Fibroblast of upper back skin (primary cell): ENCODE measurements at regions not wholly inside any gene's neighbourhood (a gene's known extent, or its start where the extent isn't known, plus 50 kb on each side); places are given as distances from the start of the nearest gene placed in this dataset.

ENCODE experiments used
- DNase-seq: peaks from one replicate; pipeline ENCODE4 v3.0.0-alpha.2; 2013

DNA sequence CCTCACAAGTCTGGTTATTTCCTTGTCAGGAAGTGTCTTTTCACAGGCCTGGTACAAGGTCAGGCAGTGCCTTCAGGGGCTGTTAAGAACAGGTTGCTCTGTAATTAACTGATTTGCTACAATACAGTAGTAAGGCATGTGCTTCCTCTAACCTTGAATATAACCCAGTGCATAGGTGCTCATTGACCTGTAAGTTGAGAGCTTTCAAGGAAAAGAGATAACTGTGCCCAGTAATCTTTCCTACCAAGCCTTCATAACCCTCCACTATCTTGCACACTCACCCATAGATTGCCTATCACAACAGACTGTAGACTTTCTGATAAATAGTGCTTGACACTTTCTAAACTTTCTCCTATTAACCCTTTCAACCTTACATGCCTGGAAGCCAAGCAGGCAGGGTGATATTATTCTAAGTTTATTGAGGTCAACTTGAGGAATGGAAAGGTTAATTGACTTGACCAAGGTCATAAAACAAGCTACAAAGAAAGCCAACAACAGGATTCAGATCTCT is 148.1 kb downstream of the PPARGC1A start:
- no peak for DNase-seq

DNA sequence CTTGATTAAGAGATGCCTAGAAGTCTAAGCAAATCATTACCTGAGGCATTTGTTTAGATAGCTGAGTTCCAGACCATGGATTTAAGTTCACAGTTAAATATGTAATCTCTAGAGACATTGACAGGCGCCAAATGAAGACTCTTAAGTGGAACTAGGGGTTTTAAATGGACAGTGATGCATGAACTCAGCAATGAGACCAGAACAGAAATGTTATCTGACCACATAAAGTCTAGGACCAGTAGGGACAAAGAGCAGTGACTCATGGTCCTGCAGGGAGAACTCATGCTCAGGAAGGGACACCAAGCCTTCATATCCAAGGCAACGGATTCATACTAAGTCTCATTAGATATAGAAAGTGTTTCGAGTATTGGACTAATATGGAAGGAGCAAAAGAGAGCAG is 152.3 kb downstream of the PPARGC1A start:
- no peak for DNase-seq

GRCh38 chr4:23736466-23736865 is 153.4 kb downstream of the PPARGC1A start:
- no peak for DNase-seq

GRCh38 chr4:23734000-23734399 is 155.8 kb downstream of the PPARGC1A start:
- no peak for DNase-seq

DNA sequence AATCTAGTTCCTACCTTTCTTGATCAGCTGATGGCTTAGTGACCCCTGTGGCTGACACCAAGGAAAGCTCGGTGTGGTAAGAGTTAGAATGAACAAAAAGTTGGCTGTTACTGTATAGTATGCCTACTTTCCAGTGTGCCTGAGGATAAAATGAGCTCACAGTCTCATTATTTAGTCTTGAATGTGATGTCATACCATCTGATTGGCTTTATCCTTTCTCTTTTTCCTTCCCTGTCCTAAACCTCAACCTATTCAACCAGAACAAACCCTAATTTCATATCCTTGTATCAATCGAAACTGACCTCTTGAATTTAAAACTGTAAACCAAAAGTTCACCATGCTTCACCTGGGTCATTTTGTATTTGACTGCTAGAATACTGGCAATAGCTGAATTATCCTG is 156.4 kb downstream of the PPARGC1A start:
- no peak for DNase-seq

DNA sequence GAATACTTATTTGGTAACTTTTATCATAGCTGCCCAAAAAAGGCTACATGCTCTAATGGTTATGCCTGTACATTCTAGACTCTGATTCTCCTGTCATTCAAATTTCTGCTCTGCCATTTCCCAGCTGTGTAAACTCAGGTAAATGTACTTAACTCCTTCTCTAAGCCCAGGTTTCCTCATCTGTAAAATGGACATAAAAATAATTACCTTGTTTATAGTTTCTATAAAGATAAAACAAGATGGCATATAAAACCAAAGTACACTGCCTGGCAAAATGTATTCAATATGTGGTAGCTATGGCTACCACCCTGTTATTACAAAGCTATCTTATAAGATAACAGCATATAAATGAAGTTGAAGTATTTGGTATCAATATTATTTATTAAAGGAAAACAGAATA is 158.8 kb downstream of the PPARGC1A start:
- DNase-seq = no peak

GRCh38 chr4:23728971-23729370 is 160.9 kb downstream of the PPARGC1A start:
- peak; percentile 20 for DNase-seq

- DNase-seq = peak; percentile 99
Measured at GRCh38 chr4:23728393-23728792, 161.5 kb downstream of the PPARGC1A start.

DNA sequence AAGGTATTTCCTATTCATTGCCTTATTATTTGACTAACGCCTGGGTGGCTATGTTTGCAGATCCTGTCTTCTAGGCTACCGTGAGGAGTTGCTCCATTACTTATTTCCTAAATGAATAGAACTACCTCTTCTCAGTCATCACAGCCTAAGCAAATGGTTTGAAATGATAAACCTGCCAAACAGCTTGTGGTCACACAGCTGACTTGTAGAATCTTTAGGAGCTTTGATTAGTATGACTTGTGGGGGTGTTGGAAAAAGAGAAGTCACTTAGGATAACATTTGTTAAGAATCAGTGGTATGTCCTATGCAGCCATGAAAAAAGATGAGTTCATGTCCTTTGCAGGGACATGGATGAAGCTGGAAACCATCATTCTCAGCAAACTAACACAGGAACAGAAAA is 169.3 kb downstream of the PPARGC1A start:
- DNase-seq = peak; percentile 52

GRCh38 chr4:23718435-23718834 is 171.4 kb downstream of the PPARGC1A start:
- DNase-seq = no peak

DNA sequence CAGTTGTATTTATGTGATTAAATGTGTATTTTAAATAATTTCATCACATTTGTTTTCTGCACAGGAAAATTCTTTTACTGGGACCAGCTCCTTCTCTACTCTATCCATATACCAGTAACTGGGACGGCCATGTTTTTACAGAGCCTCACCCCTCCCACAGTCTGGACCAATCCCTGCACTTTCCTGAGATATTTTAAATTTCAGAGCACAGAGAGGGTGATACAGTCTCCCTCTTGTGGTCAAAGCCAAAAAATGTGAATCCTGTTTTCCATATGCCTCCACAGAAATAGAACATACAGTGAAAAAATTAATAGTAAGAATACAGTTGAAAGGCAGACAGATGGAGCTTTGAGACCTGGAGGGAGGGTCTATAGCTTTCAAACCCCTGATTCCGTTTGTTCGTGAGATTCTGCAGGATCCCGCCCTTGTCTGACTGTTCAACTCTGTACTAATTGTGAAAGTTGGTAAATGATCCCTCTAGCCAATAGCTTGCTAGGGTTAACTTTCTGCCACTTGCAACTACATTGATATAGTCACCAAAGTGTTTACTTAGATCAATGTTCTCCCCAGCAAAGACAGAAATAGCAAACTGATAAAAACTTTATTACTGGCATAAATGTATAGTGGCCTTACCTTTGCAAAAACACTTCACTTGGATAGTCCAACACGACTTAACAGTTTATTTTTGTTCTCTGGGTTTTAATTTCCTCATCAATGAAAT is 172.2 kb downstream of the PPARGC1A start:
- DNase-seq = peak; percentile 17

DNA sequence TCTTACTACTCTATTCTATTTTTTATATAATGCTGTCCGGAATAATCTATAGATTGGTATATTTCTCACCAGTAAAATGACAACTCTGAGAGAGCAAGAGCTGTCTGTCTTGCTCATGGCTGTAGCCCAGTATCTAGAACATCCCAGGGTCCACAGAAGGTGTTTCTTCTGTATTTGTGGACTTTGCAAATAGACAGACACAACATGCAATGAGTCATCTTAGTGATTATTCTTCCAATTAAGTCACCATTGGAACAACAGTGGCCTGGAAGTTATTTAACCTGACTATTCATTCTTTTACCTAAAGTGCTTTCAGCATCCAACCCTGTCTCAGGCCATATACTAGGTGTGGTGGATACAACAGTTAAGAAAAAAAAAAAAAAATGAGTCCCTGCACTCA is 179.5 kb downstream of the PPARGC1A start:
- no peak for DNase-seq

GRCh38 chr4:23707652-23708026 is 182.2 kb downstream of the PPARGC1A start:
- DNase-seq = no peak

DNA sequence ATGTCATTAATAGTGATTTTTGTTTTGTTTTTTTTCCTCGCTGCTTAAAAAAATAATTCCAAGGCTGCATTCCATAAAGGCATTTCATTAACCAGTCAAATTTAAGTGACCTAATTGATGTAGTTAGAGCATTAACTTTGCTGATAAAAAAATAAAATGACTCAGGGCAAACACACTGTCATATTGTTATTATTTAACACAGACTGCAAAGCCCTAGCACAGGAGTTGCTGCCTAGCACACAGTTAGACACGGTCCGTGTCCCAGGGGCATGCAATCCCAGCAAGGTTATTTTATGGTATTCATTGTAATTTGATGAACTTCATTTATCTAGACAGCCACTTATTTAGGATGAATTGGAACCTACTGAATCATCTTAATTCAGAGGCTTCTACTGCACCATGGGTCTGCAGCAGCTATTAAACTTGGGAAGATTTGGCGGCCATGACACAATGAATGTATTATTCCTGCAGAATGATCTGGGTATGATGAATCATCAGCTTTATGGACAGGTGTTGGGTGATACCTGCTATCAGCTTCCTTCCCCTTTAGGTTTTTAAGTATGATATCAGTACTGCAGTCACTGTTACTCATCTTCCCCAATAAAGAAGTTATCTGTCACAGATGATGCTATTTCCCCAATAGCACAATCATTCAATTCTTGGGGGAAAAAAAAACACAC is 182.7 kb downstream of the PPARGC1A start:
- DNase-seq = no peak

DNA sequence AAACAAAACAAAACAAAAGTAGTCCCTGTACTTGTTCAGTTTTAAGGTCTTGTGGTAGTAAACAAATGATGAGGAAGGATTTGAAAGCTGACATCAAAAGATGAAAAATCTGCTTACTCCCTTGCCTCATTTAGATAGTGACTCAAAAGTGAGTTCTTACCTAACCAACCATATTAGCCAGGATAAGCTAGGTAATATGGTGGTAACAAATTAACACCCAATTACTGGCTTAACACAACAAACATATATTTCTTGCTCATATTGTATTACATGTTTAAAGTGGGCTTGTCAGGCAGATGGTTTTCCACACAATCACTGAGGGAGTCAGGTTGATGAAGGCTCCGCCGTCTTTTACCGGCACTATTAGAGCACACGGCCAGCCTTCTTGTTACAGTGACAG is 189.7 kb downstream of the PPARGC1A start:
- DNase-seq = no peak

GRCh38 chr4:23697722-23698121 is 192.1 kb downstream of the PPARGC1A start:
- no peak for DNase-seq

GRCh38 chr4:23697001-23697528 is 192.8 kb downstream of the PPARGC1A start:
- no peak for DNase-seq

GRCh38 chr4:23686169-23686897 is 203.5 kb downstream of the PPARGC1A start:
- no peak for DNase-seq

DNA sequence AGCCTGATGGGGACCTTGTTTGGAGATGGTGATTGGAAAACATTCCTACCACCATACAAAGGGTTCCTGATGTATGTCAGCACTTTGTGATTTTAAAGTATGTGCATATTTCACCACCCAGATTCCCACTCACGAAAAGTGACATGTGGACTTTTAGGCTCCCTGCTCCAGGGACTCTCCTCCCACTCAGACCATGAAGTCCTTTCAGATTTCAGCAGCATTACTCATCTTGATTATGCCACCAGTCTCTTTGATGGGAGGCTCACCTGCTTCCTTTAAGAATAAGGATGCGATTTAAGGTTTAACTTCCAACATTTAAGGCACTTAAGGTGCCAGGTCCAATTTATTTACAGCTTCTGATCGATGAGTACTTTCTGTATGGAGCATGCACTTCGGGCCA is 204.4 kb downstream of the PPARGC1A start:
- no peak for DNase-seq

GRCh38 chr4:23680671-23681518 is 209.0 kb downstream of the PPARGC1A start:
- DNase-seq = peak; percentile 30

GRCh38 chr4:23674694-23675093 is 215.2 kb downstream of the PPARGC1A start:
- no peak for DNase-seq

DNA sequence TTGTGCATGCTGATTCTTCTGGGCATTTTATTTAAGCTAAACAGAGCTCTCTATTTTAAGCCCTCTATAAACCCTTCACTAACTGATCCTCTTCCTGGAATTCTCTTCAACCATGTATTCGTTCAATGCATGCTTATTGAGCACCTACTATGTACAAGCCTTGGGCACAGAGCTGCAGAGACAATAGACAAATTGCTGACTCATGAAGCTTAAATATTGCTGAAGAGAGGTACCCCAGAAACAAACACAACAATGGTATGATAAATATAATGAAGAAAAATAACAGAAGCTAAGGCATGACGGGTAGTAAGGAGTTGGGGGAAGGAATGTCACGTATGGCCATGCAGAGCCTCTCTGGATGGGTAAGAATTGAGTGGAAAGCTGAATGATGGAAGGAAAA is 222.2 kb downstream of the PPARGC1A start:
- no peak for DNase-seq

GRCh38 chr4:23660865-23661264 is 229.0 kb downstream of the PPARGC1A start:
- no peak for DNase-seq
